Body of pancreas (tissue), 4 donors: ENCODE measurements at regions not wholly inside any gene's neighbourhood (a gene's known extent, or its start where the extent isn't known, plus 50 kb on each side); places are given as distances from the start of the nearest gene placed in this dataset.

Source experiments
- CTCF ChIP-seq, 7 experiments: fragments of 450-650 bp in 4 of 7; fragments of 200-600 bp in 3 of 7; sonication (generic) in 3 of 7; IDR thresholded peaks; one replicate each; pipeline ENCODE4 v1.5.1; 2016 to 2019; ENCODE audit warnings: antibody characterized with exemption in 7 of 7
- POLR2A ChIP-seq, 3 donors: fragments of 450-650 bp; IDR thresholded peaks; one replicate each; pipeline ENCODE4 v1.6.1; 2016; ENCODE audit warnings: antibody characterized with exemption in 3 of 3, mild to moderate bottlenecking in 2 of 3

- no peak for TF ChIP-seq CTCF (IDR thresholded peaks at IDR 0.05)
- no peak for TF ChIP-seq POLR2A (IDR thresholded peaks at IDR 0.05)
Measured at GRCh38 chr11:97506076-97506759, 1116.4 kb downstream of the JRKL start.
